Uterus (tissue), 2 donors: ENCODE measurements at regions not wholly inside any gene's neighbourhood (a gene's known extent, or its start where the extent isn't known, plus 50 kb on each side); places are given as distances from the start of the nearest gene placed in this dataset.

Source experiments
- CTCF ChIP-seq, 4 experiments: fragments of 200-600 bp in 2 of 4; fragments of 450-650 bp in 2 of 4; sonication (generic) in 2 of 4; IDR thresholded peaks; one replicate each; pipeline ENCODE4 v1.5.1; 2016 to 2019; ENCODE audit warnings: antibody characterized with exemption in 4 of 4, mild to moderate bottlenecking in 2 of 4, moderate library complexity in 1 of 4
- POLR2A ChIP-seq, 2 donors: fragments of 450-650 bp; IDR thresholded peaks; one replicate each; pipeline ENCODE4 v1.6.1; 2016; ENCODE audit warnings: antibody characterized with exemption in 2 of 2, mild to moderate bottlenecking in 1 of 2, moderate library complexity in 1 of 2

GRCh38 chr4:184544788-184545409 is 70.5 kb upstream of the IRF2 start:
- TF ChIP-seq CTCF (IDR thresholded peaks at IDR 0.05) (no peak), POLR2A (IDR thresholded peaks at IDR 0.05) (no peak)
